ENCODE measurements at regions not wholly inside any gene's neighbourhood (a gene's known extent, or its start where the extent isn't known, plus 50 kb on each side); places are given as distances from the start of the nearest gene placed in this dataset.

DNA sequence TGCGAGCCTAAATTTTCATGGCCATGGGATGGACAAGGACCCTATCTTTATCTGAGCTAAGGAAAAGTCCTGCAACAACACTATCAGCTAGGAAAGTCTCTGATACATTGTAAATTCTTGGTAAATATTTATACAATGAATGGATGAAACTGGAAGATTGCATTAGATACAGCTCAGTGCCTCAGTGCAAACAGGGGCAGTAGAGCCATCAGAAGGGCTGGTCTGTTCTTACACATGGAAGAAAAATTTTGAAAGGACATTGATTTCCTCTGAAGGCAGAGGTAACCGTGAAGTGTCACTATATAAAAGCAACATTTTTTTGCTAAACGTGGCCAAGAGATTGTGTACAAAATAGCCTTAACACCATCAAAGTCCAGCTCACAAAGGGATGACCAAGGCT lies 153.2 kb upstream of the GADL1 start:
- no peak overlapping the region for H3K4me3 Mint-ChIP-seq (ENCODE audit: unreplicated experiment)
- H2AFZ ChIP-seq (ENCODE audit: low read depth, low read length): no peak overlapping the region
- H3K4me2 ChIP-seq (ENCODE audit: low read length): no peak overlapping the region
- no peaks in the 10 kb centered on the region for H3K79me2 ChIP-seq (ENCODE audit: insufficient read depth, low read length)
- peaks cover 10% of the 10 kb centered on the region for H3K9me3 Mint-ChIP-seq (ENCODE audit: unreplicated experiment)
- no peak overlapping the region for H3K9ac ChIP-seq (ENCODE audit: low read length)
- H3K4me1 Mint-ChIP-seq (ENCODE audit: low read depth, unreplicated experiment): no peaks in the 10 kb centered on the region
- H4K20me1 ChIP-seq (ENCODE audit: insufficient read depth, low read length): no peaks in the 10 kb centered on the region
- H3K4me3 ChIP-seq (ENCODE audit: insufficient read depth, low read depth, low read length): no peak overlapping the region
- no peaks in the 10 kb centered on the region for H3K27me3 ChIP-seq (ENCODE audit: insufficient read depth, low read length)
- DNase-seq (ENCODE audit: low read depth): no peak
- no peaks in the 10 kb centered on the region for H3K36me3 ChIP-seq (ENCODE audit: insufficient read depth, low read length)
- peaks cover 4% of the 10 kb centered on the region for H3K36me3 Mint-ChIP-seq (ENCODE audit: low read depth, unreplicated experiment)
- H3K27me3 Mint-ChIP-seq (ENCODE audit: low read depth, unreplicated experiment): peaks cover 4% of the 10 kb centered on the region
- no peak overlapping the region for H3K27ac Mint-ChIP-seq (ENCODE audit: unreplicated experiment)
- TF ChIP-seq, protein P1, sequence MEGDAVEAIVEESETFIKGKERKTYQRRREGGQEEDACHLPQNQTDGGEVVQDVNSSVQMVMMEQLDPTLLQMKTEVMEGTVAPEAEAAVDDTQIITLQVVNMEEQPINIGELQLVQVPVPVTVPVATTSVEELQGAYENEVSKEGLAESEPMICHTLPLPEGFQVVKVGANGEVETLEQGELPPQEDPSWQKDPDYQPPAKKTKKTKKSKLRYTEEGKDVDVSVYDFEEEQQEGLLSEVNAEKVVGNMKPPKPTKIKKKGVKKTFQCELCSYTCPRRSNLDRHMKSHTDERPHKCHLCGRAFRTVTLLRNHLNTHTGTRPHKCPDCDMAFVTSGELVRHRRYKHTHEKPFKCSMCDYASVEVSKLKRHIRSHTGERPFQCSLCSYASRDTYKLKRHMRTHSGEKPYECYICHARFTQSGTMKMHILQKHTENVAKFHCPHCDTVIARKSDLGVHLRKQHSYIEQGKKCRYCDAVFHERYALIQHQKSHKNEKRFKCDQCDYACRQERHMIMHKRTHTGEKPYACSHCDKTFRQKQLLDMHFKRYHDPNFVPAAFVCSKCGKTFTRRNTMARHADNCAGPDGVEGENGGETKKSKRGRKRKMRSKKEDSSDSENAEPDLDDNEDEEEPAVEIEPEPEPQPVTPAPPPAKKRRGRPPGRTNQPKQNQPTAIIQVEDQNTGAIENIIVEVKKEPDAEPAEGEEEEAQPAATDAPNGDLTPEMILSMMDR (IDR thresholded peaks at IDR 0.05; ENCODE audit: insufficient read depth, low read depth, low read length): no peak
- TF ChIP-seq EZH2 (IDR thresholded peaks at IDR 0.05; ENCODE audit: insufficient read depth, low read length): no peak
- H3K9me3 ChIP-seq (ENCODE audit: insufficient read depth, low read depth, low read length): peaks cover 5% of the 10 kb centered on the region
- no peak for FAIRE-seq
- H3K4me1 ChIP-seq (ENCODE audit: insufficient read depth, low read length): no peaks in the 10 kb centered on the region
- no peak overlapping the region for H3K27ac ChIP-seq (ENCODE audit: low read depth, low read length)

DNA sequence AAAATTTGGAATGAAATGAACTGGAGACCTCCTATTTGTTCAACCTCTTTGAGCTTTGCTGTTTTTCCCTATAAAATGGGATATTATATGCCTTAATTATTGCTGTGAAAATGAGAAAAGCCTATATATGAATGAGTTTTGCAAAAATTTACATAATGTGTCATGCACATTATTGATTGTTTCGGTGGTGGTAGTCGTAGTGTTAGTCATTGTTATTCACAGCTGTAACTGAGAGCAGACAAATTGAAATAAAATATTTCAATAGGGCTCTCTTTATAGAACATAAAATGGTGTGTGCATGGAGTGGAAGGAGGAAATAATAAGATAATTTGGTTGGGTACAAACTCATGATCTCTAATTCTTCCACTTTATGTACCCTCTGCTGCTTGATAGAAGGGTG lies 153.7 kb upstream of the GADL1 start:
- Histone ChIP-seq H2AFZ (ENCODE audit: low read depth, low read length) (no peak overlapping the region), H3K36me3 (ENCODE audit: insufficient read depth, low read length) (no peaks in the 10 kb centered on the region), H3K27me3 (ENCODE audit: insufficient read depth, low read length) (no peaks in the 10 kb centered on the region), H3K4me1 (ENCODE audit: insufficient read depth, low read length) (no peaks in the 10 kb centered on the region), H3K27ac (ENCODE audit: low read depth, low read length) (no peak overlapping the region), H3K4me2 (ENCODE audit: low read length) (no peak overlapping the region), H3K79me2 (ENCODE audit: insufficient read depth, low read length) (no peaks in the 10 kb centered on the region), H4K20me1 (ENCODE audit: insufficient read depth, low read length) (no peaks in the 10 kb centered on the region), H3K4me3 (ENCODE audit: insufficient read depth, low read depth, low read length) (no peak overlapping the region), H3K9ac (ENCODE audit: low read length) (no peak overlapping the region), H3K9me3 (ENCODE audit: insufficient read depth, low read depth, low read length) (peaks cover under 1% of the 10 kb centered on the region)
- Mint-ChIP-seq H3K27ac (ENCODE audit: unreplicated experiment) (no peak overlapping the region), H3K9me3 (ENCODE audit: unreplicated experiment) (peaks cover 7% of the 10 kb centered on the region), H3K4me1 (ENCODE audit: low read depth, unreplicated experiment) (no peaks in the 10 kb centered on the region), H3K27me3 (ENCODE audit: low read depth, unreplicated experiment) (peaks cover 4% of the 10 kb centered on the region), H3K4me3 (ENCODE audit: unreplicated experiment) (no peak overlapping the region), H3K36me3 (ENCODE audit: low read depth, unreplicated experiment) (peaks cover 2% of the 10 kb centered on the region)
- no peak for TF ChIP-seq EZH2 (IDR thresholded peaks at IDR 0.05; ENCODE audit: insufficient read depth, low read length)
- TF ChIP-seq, protein P1 (IDR thresholded peaks at IDR 0.05; ENCODE audit: insufficient read depth, low read depth, low read length): no peak
- no peak for FAIRE-seq
- DNase-seq (ENCODE audit: low read depth): no peak

DNA sequence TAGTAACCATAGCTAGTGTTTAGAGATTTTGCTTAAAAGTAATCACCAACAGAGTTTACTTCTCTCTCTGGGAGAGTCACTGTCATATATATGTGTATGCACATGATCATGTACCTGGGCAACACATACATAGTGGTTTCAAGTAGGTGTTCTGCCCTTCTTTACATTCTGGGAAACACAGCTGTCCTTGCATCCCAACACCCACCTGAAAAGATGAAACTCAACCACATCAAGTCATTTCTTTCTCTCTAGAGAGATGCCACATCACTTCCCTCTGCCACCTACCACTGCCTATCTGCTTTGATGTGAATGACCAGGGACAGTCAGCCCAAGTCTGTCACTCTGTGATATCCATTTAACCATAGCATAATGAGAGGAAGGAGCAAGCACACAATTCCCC lies 155.8 kb upstream of the GADL1 start:
- no peaks in the 10 kb centered on the region for H3K79me2 ChIP-seq (ENCODE audit: insufficient read depth, low read length)
- H3K9me3 ChIP-seq (ENCODE audit: insufficient read depth, low read depth, low read length): no peaks in the 10 kb centered on the region

More for the DNA sequence above, 155.8 kb upstream of the GADL1 start:
- Mint-ChIP-seq H3K4me1 (ENCODE audit: low read depth, unreplicated experiment) (peaks cover 3% of the 10 kb centered on the region), H3K27ac (ENCODE audit: unreplicated experiment) (no peak overlapping the region), H3K9me3 (ENCODE audit: unreplicated experiment) (peaks cover 3% of the 10 kb centered on the region), H3K27me3 (ENCODE audit: low read depth, unreplicated experiment) (peaks cover 4% of the 10 kb centered on the region), H3K4me3 (ENCODE audit: unreplicated experiment) (no peak overlapping the region), H3K36me3 (ENCODE audit: low read depth, unreplicated experiment) (no peaks in the 10 kb centered on the region)
- Histone ChIP-seq H3K9ac (ENCODE audit: low read length) (no peak overlapping the region), H3K4me2 (ENCODE audit: low read length) (no peak overlapping the region), H4K20me1 (ENCODE audit: insufficient read depth, low read length) (no peaks in the 10 kb centered on the region), H3K4me1 (ENCODE audit: insufficient read depth, low read length) (no peaks in the 10 kb centered on the region), H3K4me3 (ENCODE audit: insufficient read depth, low read depth, low read length) (no peak overlapping the region), H2AFZ (ENCODE audit: low read depth, low read length) (no peak overlapping the region), H3K27ac (ENCODE audit: low read depth, low read length) (no peak overlapping the region), H3K27me3 (ENCODE audit: insufficient read depth, low read length) (no peaks in the 10 kb centered on the region), H3K36me3 (ENCODE audit: insufficient read depth, low read length) (no peaks in the 10 kb centered on the region)
- DNase-seq (ENCODE audit: low read depth) (no peak), FAIRE-seq (no peak)
- TF ChIP-seq EZH2 (IDR thresholded peaks at IDR 0.05; ENCODE audit: insufficient read depth, low read length): no peak
- TF ChIP-seq, protein P1 (IDR thresholded peaks at IDR 0.05; ENCODE audit: insufficient read depth, low read depth, low read length): no peak
